H1 (cell line): ENCODE measurements at regions not wholly inside any gene's neighbourhood (a gene's known extent, or its start where the extent isn't known, plus 50 kb on each side); places are given as distances from the start of the nearest gene placed in this dataset.
A peak's percentile ranks its signal among the peaks of the same experiment; 100 is the strongest.

Experiments used
- CTCF ChIA-PET: fragments of 300-600 bp; sonication (Branson Sonifier 250); formaldehyde crosslinking; loops from one replicate; lab custom pipeline; 2021; ENCODE audit not compliant: partially characterized antibody; lab: Charles Lee
- POLR2A ChIA-PET: fragments of 300-600 bp; sonication (Branson Sonifier 250); formaldehyde crosslinking; loops from one replicate; lab custom pipeline; 2021; ENCODE audit warnings: inconsistent platforms; ENCODE audit not compliant: partially characterized antibody; lab: Charles Lee
- DNase-seq, 2 experiments: peaks; one replicate each; pipeline versions ENCODE4 v3.0.0 to v3.0.0-alpha.2; 2010 to 2022; ENCODE audit warnings: low spot score in 2 of 2, low read depth in 1 of 2, mixed read lengths in 1 of 2
- FAIRE-seq: peaks from 2 replicates; lab custom pipeline; 2011; peaks lifted over from hg19 to GRCh38; lab: Jason Lieb, UNC
- H2AFZ ChIP-seq: 2 replicates; pipeline ENCODE4 v1.8.1; 2012; ENCODE audit warnings: low read length, inconsistent platforms
- H2AK5ac ChIP-seq: 2 replicates; pipeline ENCODE4 v1.6.1; 2013; ENCODE audit warnings: low read depth, low read length
- H2BK120ac ChIP-seq: replicated peaks from 2 replicates; pipeline ENCODE3; 2013; ENCODE audit warnings: low read depth, low read length, inconsistent platforms
- H2BK12ac ChIP-seq: 2 replicates; pipeline ENCODE4 v1.6.1; 2013; ENCODE audit warnings: low read depth, low read length
- H2BK15ac ChIP-seq: 2 replicates; pipeline ENCODE4 v1.6.1; 2013; ENCODE audit warnings: low read length
- H2BK20ac ChIP-seq: 2 replicates; pipeline ENCODE4 v1.6.1; 2013; ENCODE audit warnings: low read length
- H2BK5ac ChIP-seq: 2 replicates; pipeline ENCODE4 v1.6.1; 2013; ENCODE audit warnings: low read depth, low read length
- H3K14ac ChIP-seq: 2 replicates; pipeline ENCODE4 v1.6.1; 2013; ENCODE audit warnings: inconsistent platforms; ENCODE audit not compliant: insufficient read length
- H3K18ac ChIP-seq: 2 replicates; pipeline ENCODE4 v1.6.1; 2013; ENCODE audit warnings: low read length; ENCODE audit errors: extremely low read depth
- H3K23ac ChIP-seq: 2 replicates; pipeline ENCODE4 v1.6.1; 2013; ENCODE audit warnings: inconsistent platforms; ENCODE audit not compliant: insufficient read length
- H3K23me2 ChIP-seq: 2 replicates; pipeline ENCODE4 v1.6.1; 2013; ENCODE audit warnings: low read depth, low read length
- H3K27ac ChIP-seq: 2 replicates; pipeline ENCODE4 v1.6.1; 2011; ENCODE audit warnings: low read depth, low read length, inconsistent platforms
- H3K27me3 ChIP-seq, 4 experiments: replicated peaks in 1 of 4; 1 replicate in 1 of 4; 2 replicates in 3 of 4; pipeline versions ENCODE4 v1.6.1 to v1.8.1; 2011 to 2013; ENCODE audit warnings: low read length in 3 of 4, mild to moderate bottlenecking in 3 of 4, inconsistent platforms in 2 of 4, mixed read lengths in 2 of 4, moderate library complexity in 1 of 4; ENCODE audit not compliant: control insufficient read depth in 3 of 4, insufficient read depth in 3 of 4; ENCODE audit errors: extremely low read depth in 1 of 4
- H3K36me3 ChIP-seq, 4 experiments: 2 replicates each; pipeline versions ENCODE4 v1.6.1 to v1.8.1; 2011 to 2013; ENCODE audit warnings: mild to moderate bottlenecking in 4 of 4, low read length in 3 of 4, moderate library complexity in 2 of 4, control low read depth in 1 of 4, inconsistent platforms in 1 of 4; ENCODE audit not compliant: insufficient read depth in 4 of 4, control insufficient read depth in 2 of 4
- H3K4ac ChIP-seq: replicated peaks from 2 replicates; pipeline ENCODE3; 2013; ENCODE audit warnings: low read length, low read depth, mixed read lengths, inconsistent platforms; ENCODE audit not compliant: insufficient read length
- H3K4me1 ChIP-seq, 4 experiments: replicated peaks in 1 of 4; 1 replicate in 1 of 4; 2 replicates in 3 of 4; pipeline versions ENCODE4 v1.6.1 to v1.8.1; 2011 to 2013; ENCODE audit warnings: low read length in 3 of 4, inconsistent platforms in 2 of 4, mixed read lengths in 1 of 4; ENCODE audit not compliant: insufficient read depth in 4 of 4, control insufficient read depth in 3 of 4
- H3K4me2 ChIP-seq, 2 experiments: 2 replicates each; pipeline versions ENCODE4 v1.6.1 to v1.8.1; 2011 to 2013; ENCODE audit warnings: low read depth in 2 of 2, low read length in 2 of 2, control low read depth in 1 of 2, inconsistent platforms in 1 of 2, mild to moderate bottlenecking in 1 of 2; ENCODE audit not compliant: insufficient read depth in 1 of 2
- H3K4me3 ChIP-seq, 4 experiments: fragments of 200-600, 300-600 bp in 1 of 4; sonication (generic), shearing (Covaris generic), sonication (Bioruptor Twin) in 1 of 4; 2 replicates each; pipeline versions ENCODE4 v1.5.1 to v1.8.1; 2011 to 2016; ENCODE audit warnings: low read length in 4 of 4, low read depth in 3 of 4, control low read depth in 2 of 4, inconsistent platforms in 2 of 4, mild to moderate bottlenecking in 2 of 4, mixed read lengths in 1 of 4, moderate library complexity in 1 of 4; ENCODE audit not compliant: insufficient read depth in 2 of 4; ENCODE audit errors: extremely low read depth in 1 of 4
- H3K56ac ChIP-seq: replicated peaks from 2 replicates; pipeline ENCODE3; 2013; ENCODE audit warnings: low read depth, mild to moderate bottlenecking, mixed read lengths, low read length, inconsistent platforms; ENCODE audit not compliant: insufficient read length
- H3K79me1 ChIP-seq: 2 replicates; pipeline ENCODE4 v1.6.1; 2013; ENCODE audit warnings: low read depth, low read length, control low read depth
- H3K79me2 ChIP-seq, 2 experiments: 2 replicates each; pipeline versions ENCODE4 v1.6.1 to v1.8.1; 2012 to 2013; ENCODE audit warnings: low read length in 2 of 2, mild to moderate bottlenecking in 2 of 2, inconsistent platforms in 1 of 2; ENCODE audit not compliant: insufficient read depth in 2 of 2, control insufficient read depth in 1 of 2
- H3K9ac ChIP-seq, 4 experiments: replicated peaks in 1 of 4; 1 replicate in 1 of 4; 2 replicates in 3 of 4; pipeline versions ENCODE4 v1.6.1 to v1.8.1; 2011 to 2013; ENCODE audit warnings: low read depth in 3 of 4, low read length in 3 of 4, control low read depth in 2 of 4, mild to moderate bottlenecking in 2 of 4, moderate library complexity in 2 of 4, inconsistent platforms in 1 of 4; ENCODE audit errors: extremely low read depth in 1 of 4
- H3K9me3 ChIP-seq, 2 experiments: 2 replicates each; pipeline versions ENCODE4 v1.6.1 to v1.8.1; 2012 to 2013; ENCODE audit warnings: mild to moderate bottlenecking in 2 of 2, moderate library complexity in 2 of 2, control low read depth in 1 of 2, inconsistent platforms in 1 of 2, low read depth in 1 of 2, low read length in 1 of 2, mixed read lengths in 1 of 2; ENCODE audit not compliant: insufficient read depth in 2 of 2
- H4K20me1 ChIP-seq, 2 experiments: replicated peaks in 1 of 2; 2 replicates each; pipeline versions ENCODE3 to v1.8.1; 2011 to 2013; ENCODE audit warnings: inconsistent platforms in 2 of 2, low read length in 2 of 2, mild to moderate bottlenecking in 1 of 2; ENCODE audit not compliant: insufficient read depth in 2 of 2, control insufficient read depth in 1 of 2
- H4K5ac ChIP-seq: 2 replicates; pipeline ENCODE4 v1.6.1; 2013; ENCODE audit warnings: low read length, low read depth, mixed read lengths, inconsistent platforms; ENCODE audit not compliant: insufficient read length
- H4K8ac ChIP-seq: 2 replicates; pipeline ENCODE4 v1.8.0; 2013; ENCODE audit warnings: mild to moderate bottlenecking, moderate library complexity, low read length, inconsistent platforms; ENCODE audit not compliant: insufficient read depth; ENCODE audit errors: extremely low read depth
- H4K91ac ChIP-seq: replicated peaks from 2 replicates; pipeline ENCODE3; 2013; ENCODE audit warnings: low read length, mixed read lengths, inconsistent platforms; ENCODE audit not compliant: insufficient read length
- CBX8 ChIP-seq: fragments of 300-800, 300-1000 bp; sonication (generic); IDR thresholded peaks from 2 replicates; pipeline ENCODE4 v1.7.1; 2016; ENCODE audit warnings: low read depth, low read length, borderline replicate concordance
- CREB1 ChIP-seq: IDR thresholded peaks from 2 replicates; pipeline ENCODE4 v1.6.1; 2012; ENCODE audit warnings: inconsistent platforms
- EP300 ChIP-seq, 2 experiments: IDR thresholded peaks; 1 replicate in 1 of 2; 2 replicates in 1 of 2; pipeline ENCODE4 v1.6.1; 2011 to 2012; ENCODE audit warnings: low read depth in 2 of 2, low read length in 2 of 2, mild to moderate bottlenecking in 2 of 2, borderline replicate concordance in 1 of 2, inconsistent platforms in 1 of 2, moderate library complexity in 1 of 2
- FOSL1 ChIP-seq: IDR thresholded peaks from 2 replicates; pipeline ENCODE4 v1.6.1; 2011; ENCODE audit warnings: mild to moderate bottlenecking, low read depth, low read length, moderate library complexity; ENCODE audit not compliant: insufficient read depth
- HDAC2 ChIP-seq, 2 experiments: fragments of 300-600 bp in 1 of 2; sonication (generic) in 1 of 2; IDR thresholded peaks; 2 replicates each; pipeline ENCODE4 v1.6.1; 2011 to 2012; ENCODE audit warnings: low read depth in 2 of 2, low read length in 2 of 2, mild to moderate bottlenecking in 2 of 2, moderate library complexity in 2 of 2, borderline replicate concordance in 1 of 2, inconsistent platforms in 1 of 2
- JUND ChIP-seq: IDR thresholded peaks from 2 replicates; pipeline ENCODE4 v1.6.1; 2011; ENCODE audit warnings: mild to moderate bottlenecking, improper control_type of control experiment, low read length
- KDM4A ChIP-seq: IDR thresholded peaks from one replicate; pipeline ENCODE4 v1.7.1; 2012; ENCODE audit warnings: low read depth, mild to moderate bottlenecking, moderate library complexity, low read length, inconsistent platforms; ENCODE audit not compliant: severe bottlenecking
- NANOG ChIP-seq: IDR thresholded peaks from 2 replicates; pipeline ENCODE4 v1.6.1; 2011; ENCODE audit warnings: low read length, low read depth, mild to moderate bottlenecking, inconsistent platforms; ENCODE audit not compliant: insufficient read depth, poor library complexity, severe bottlenecking
- PHF8 ChIP-seq: fragments of 200-600 bp; sonication (generic); conservative IDR thresholded peaks from 2 replicates; pipeline ENCODE4 v1.7.1; 2012; ENCODE audit warnings: low read depth, mild to moderate bottlenecking, inconsistent platforms, low read length, moderate library complexity
- RAD21 ChIP-seq, 2 experiments: IDR thresholded peaks in 1 of 2; conservative IDR thresholded peaks in 1 of 2; 2 replicates each; pipeline ENCODE4 v1.6.1; 2011; ENCODE audit warnings: low read depth in 2 of 2, low read length in 2 of 2, improper control_type of control experiment in 1 of 2, inconsistent platforms in 1 of 2, mild to moderate bottlenecking in 1 of 2, moderate library complexity in 1 of 2
- SP4 ChIP-seq: IDR thresholded peaks from 2 replicates; pipeline ENCODE4 v1.6.1; 2012; ENCODE audit warnings: low read length, inconsistent platforms
- TBP ChIP-seq: IDR thresholded peaks from 2 replicates; pipeline ENCODE4 v1.6.1; 2011; ENCODE audit warnings: low read depth, low read length, improper control_type of control experiment
- WGBS, 2 experiments: shearing (Covaris generic) in 1 of 2; methylation state at CpG; one replicate each; pipeline versions ENCODE4 v1.1.6 to v1.1.7; 2013 to 2015; ENCODE audit warnings: low lambda C conversion rate in 2 of 2, mixed read lengths in 2 of 2, inconsistent platforms in 1 of 2, low coverage in 1 of 2, missing lambda C conversion rate in 1 of 2; ENCODE audit not compliant: insufficient replicate concordance in 2 of 2, insufficient coverage in 1 of 2, insufficient read length in 1 of 2; ENCODE audit errors: extremely low coverage in 1 of 2, missing lambda C conversion rate in 1 of 2; 5-methylcytosine and 5-hydroxymethylcytosine counted together

DNA sequence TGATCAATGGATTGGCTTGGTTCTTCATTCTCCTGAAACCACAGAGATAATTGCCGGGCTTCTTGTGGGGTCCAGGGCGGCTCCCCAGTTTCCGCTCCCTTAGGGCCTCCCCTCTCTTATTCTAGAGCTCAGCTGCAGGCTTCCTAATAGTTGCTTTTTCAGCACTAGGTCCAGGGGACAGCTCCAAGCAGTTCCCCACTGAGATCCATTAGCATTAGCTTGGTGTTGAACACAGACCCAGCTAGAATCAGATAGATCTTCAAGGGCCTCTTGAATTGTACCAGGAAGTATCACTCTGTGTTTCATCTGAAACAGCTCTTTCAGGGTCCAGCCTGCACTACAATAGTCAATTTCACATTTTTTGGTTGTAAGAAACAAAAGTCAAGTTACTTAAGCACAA, 238.7 kb downstream of the SEC23IP start:
- Histone ChIP-seq H3K9me3 (0 out of 4 replicates have a peak, but pooled peaks cover 0 to 3% of the 10 kb centered on the region in 2 experiments), H3K4me2 (no peak overlapping the region; a peak in 1 of 4 replicates), H4K5ac (no peak overlapping the region), H2BK12ac (no peak overlapping the region), H3K79me1 (no peaks in the 10 kb centered on the region), H3K9ac (no peak overlapping the region), H2AK5ac (no peak overlapping the region), H3K36me3 (no peaks in the 10 kb centered on the region), H3K27me3 (no peaks in the 10 kb centered on the region), H2BK120ac (no peak overlapping the region), H2BK5ac (no peak overlapping the region), H3K23me2 (peaks cover 4% of the 10 kb centered on the region; the same call in 1 of the 2 replicates), H3K18ac (no peak overlapping the region), H3K4me1 (peaks cover 3 to 14% (median 9%) of the 10 kb centered on the region in 4 experiments; a peak in 6 of 7 replicates), H3K27ac (no peak overlapping the region), H2BK15ac (no peak overlapping the region), H4K91ac (no peak overlapping the region), H3K4ac (no peak overlapping the region), H2BK20ac (no peak overlapping the region), H3K56ac (no peak overlapping the region), H4K8ac (no peak overlapping the region), H3K23ac (no peak overlapping the region), H4K20me1 (no peaks in the 10 kb centered on the region), H3K14ac (no peak overlapping the region), H2AFZ (no peak overlapping the region), H3K4me3 (no peak overlapping the region; a peak in 1 of 8 replicates), H3K79me2 (no peaks in the 10 kb centered on the region)
- WGBS, 2 experiments = 86% methylated on average over 3 of the region's 3 CpGs; no CpG with 5 or more reads in 1 of the 2 experiments
- ChIA-PET CTCF (interaction anchor here (1.1 kb wide), 1 partner anchor 53 kb away, joined by 4 read pairs; no protein-coding TSS in a partner anchor), POLR2A (no interaction called here)
- FAIRE-seq (peak; percentile 99), DNase-seq (peak; percentile 29 to 83)
- no peak for TF ChIP-seq SP4
- no peak for TF ChIP-seq KDM4A
- no peak for TF ChIP-seq FOSL1
- TF ChIP-seq HDAC2 (IDR thresholded peaks at IDR 0.05; ENCODE audit: borderline replicate concordance in 1 of 2, low read depth in 2 of 2, low read length in 2 of 2) = peak in 1 of 2 experiments; percentile 56; a peak in 1 of 4 replicates
- TF ChIP-seq NANOG = peak; percentile 53
- TF ChIP-seq JUND = no peak
- TF ChIP-seq EP300 (IDR thresholded peaks at IDR 0.05; ENCODE audit: borderline replicate concordance in 1 of 2, low read depth in 2 of 2, low read length in 2 of 2) = 0 out of 3 replicates have a peak, but pooled peaks of 1 of the 2 experiments have one; percentile 28
- TF ChIP-seq TBP = no peak
- TF ChIP-seq RAD21 (IDR thresholded peaks at IDR 0.05 in 1 of 2, conservative IDR thresholded peaks at IDR 0.05 in 1 of 2; ENCODE audit: low read depth in 2 of 2, low read length in 2 of 2) = peak in 1 of 2 experiments; percentile 25; a peak in 1 of 4 replicates
- TF ChIP-seq CREB1 = no peak
- TF ChIP-seq PHF8 = no peak
- TF ChIP-seq CBX8 = no peak
